Sigmoid colon (tissue), 4 donors: ENCODE measurements at regions not wholly inside any gene's neighbourhood (a gene's known extent, or its start where the extent isn't known, plus 50 kb on each side); places are given as distances from the start of the nearest gene placed in this dataset.

ENCODE experiments used
- POLR2A ChIP-seq, 2 donors: fragments of 450-650 bp; IDR thresholded peaks; one replicate each; pipeline ENCODE4 v1.6.1; 2016; ENCODE audit warnings: antibody characterized with exemption in 2 of 2, mild to moderate bottlenecking in 2 of 2, moderate library complexity in 2 of 2
- POLR2AphosphoS5 ChIP-seq, 4 donors: sonication (generic); formaldehyde crosslinking; IDR thresholded peaks; one replicate each; pipeline ENCODE4 v1.6.1; 2017; ENCODE audit warnings: antibody characterized with exemption in 4 of 4
- TF ChIP-seq, protein P1 (sequence below), 4 experiments: fragments of 450-650 bp in 3 of 4; fragments of 200-600 bp in 1 of 4; IDR thresholded peaks; one replicate each; pipeline ENCODE4 v1.5.1; 2016 to 2019; ENCODE audit warnings: antibody characterized with exemption in 4 of 4, mild to moderate bottlenecking in 3 of 4, moderate library complexity in 2 of 4

- TF ChIP-seq POLR2A (IDR thresholded peaks at IDR 0.05), result no peak
- TF ChIP-seq, protein P1, sequence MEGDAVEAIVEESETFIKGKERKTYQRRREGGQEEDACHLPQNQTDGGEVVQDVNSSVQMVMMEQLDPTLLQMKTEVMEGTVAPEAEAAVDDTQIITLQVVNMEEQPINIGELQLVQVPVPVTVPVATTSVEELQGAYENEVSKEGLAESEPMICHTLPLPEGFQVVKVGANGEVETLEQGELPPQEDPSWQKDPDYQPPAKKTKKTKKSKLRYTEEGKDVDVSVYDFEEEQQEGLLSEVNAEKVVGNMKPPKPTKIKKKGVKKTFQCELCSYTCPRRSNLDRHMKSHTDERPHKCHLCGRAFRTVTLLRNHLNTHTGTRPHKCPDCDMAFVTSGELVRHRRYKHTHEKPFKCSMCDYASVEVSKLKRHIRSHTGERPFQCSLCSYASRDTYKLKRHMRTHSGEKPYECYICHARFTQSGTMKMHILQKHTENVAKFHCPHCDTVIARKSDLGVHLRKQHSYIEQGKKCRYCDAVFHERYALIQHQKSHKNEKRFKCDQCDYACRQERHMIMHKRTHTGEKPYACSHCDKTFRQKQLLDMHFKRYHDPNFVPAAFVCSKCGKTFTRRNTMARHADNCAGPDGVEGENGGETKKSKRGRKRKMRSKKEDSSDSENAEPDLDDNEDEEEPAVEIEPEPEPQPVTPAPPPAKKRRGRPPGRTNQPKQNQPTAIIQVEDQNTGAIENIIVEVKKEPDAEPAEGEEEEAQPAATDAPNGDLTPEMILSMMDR (IDR thresholded peaks at IDR 0.05), result no peak
- TF ChIP-seq POLR2AphosphoS5 (IDR thresholded peaks at IDR 0.05), result no peak
Observed at GRCh38 chr12:25853316-25854095, 105.0 kb upstream of the RASSF8 start.
